GM21526 (cell line): ENCODE measurements at regions not wholly inside any gene's neighbourhood (a gene's known extent, or its start where the extent isn't known, plus 50 kb on each side); places are given as distances from the start of the nearest gene placed in this dataset.

ENCODE experiments used
- ATAC-seq: cut with Tn5 transposase; IDR thresholded peaks from one replicate; pipeline ENCODE4 v1.9.1; 2021; ENCODE audit warnings: moderate library complexity; ENCODE audit not compliant: unreplicated experiment, low FRiP score

GRCh38 chr10:123399276-123399839, 245.2 kb downstream of the BUB3 start:
- ATAC-seq = no peak

- ATAC-seq = no peak
These were observed 247.8 kb downstream of the BUB3 start for GRCh38 chr10:123402021-123402420.

- ATAC-seq = peak; percentile 79
These were observed 248.5 kb downstream of the BUB3 start for GRCh38 chr10:123402656-123403055.

GRCh38 chr10:123404357-123404756, 250.2 kb downstream of the BUB3 start:
- ATAC-seq = no peak

GRCh38 chr10:123408660-123409059, 254.5 kb downstream of the BUB3 start:
- ATAC-seq = no peak

GRCh38 chr10:123409426-123409825, 255.2 kb downstream of the BUB3 start:
- no peak for ATAC-seq

GRCh38 chr10:123409884-123410283, 255.7 kb downstream of the BUB3 start:
- ATAC-seq = no peak

- no peak for ATAC-seq
These were observed 252.8 kb upstream of the GPR26 start for GRCh38 chr10:123413353-123413752.

- ATAC-seq = no peak
These were observed 250.6 kb upstream of the GPR26 start for GRCh38 chr10:123415523-123415922.

- ATAC-seq = no peak
These were observed 248.7 kb upstream of the GPR26 start for GRCh38 chr10:123417414-123417813.

- no peak for ATAC-seq
These were observed 244.7 kb upstream of the GPR26 start for GRCh38 chr10:123421461-123421860.

GRCh38 chr10:123422261-123422660, 243.9 kb upstream of the GPR26 start:
- ATAC-seq = no peak

- no peak for ATAC-seq
These were observed 241.6 kb upstream of the GPR26 start for GRCh38 chr10:123424537-123424936.

- no peak for ATAC-seq
These were observed 240.5 kb upstream of the GPR26 start for GRCh38 chr10:123425680-123426079.

- ATAC-seq = no peak
These were observed 238.9 kb upstream of the GPR26 start for GRCh38 chr10:123427165-123427786.

GRCh38 chr10:123428391-123428790, 237.8 kb upstream of the GPR26 start:
- ATAC-seq = no peak

GRCh38 chr10:123429706-123430221, 236.4 kb upstream of the GPR26 start:
- ATAC-seq = no peak

GRCh38 chr10:123433539-123433938, 232.6 kb upstream of the GPR26 start:
- ATAC-seq = no peak

- no peak for ATAC-seq
These were observed 231.6 kb upstream of the GPR26 start for GRCh38 chr10:123434435-123435039.

- ATAC-seq = peak; percentile 92
These were observed 223.3 kb upstream of the GPR26 start for GRCh38 chr10:123442901-123443300.

- no peak for ATAC-seq
These were observed 222.2 kb upstream of the GPR26 start for GRCh38 chr10:123443924-123444323.

GRCh38 chr10:123445261-123445775, 220.8 kb upstream of the GPR26 start:
- no peak for ATAC-seq
